HG03521 (cell line): ENCODE measurements at regions not wholly inside any gene's neighbourhood (a gene's known extent, or its start where the extent isn't known, plus 50 kb on each side); places are given as distances from the start of the nearest gene placed in this dataset.

Experiments
- ATAC-seq: cut with Tn5 transposase; IDR thresholded peaks from one replicate; pipeline ENCODE4 v1.9.1; 2021; ENCODE audit warnings: mild to moderate bottlenecking, moderate library complexity; ENCODE audit not compliant: unreplicated experiment

DNA sequence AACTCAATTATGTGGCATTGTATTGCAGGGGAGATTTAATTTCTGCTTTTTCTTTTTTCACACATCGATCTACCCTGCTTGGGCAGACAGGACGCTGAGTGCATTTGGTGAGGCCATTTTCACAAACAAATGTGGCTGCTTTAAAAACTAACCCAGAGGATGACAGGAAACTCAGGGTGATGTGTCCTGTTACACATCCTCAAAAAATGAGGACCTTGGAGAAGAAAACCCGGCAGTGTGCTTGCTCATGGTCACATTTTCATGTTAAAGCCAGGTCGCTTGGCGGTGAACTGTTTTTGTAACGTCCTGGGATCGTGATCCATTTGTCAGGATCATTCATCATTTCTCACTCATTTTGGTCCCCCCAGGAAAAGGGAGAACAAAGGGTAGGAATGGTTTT, 478.3 kb upstream of the ADAMTS16 start:
- ATAC-seq, result no peak

DNA sequence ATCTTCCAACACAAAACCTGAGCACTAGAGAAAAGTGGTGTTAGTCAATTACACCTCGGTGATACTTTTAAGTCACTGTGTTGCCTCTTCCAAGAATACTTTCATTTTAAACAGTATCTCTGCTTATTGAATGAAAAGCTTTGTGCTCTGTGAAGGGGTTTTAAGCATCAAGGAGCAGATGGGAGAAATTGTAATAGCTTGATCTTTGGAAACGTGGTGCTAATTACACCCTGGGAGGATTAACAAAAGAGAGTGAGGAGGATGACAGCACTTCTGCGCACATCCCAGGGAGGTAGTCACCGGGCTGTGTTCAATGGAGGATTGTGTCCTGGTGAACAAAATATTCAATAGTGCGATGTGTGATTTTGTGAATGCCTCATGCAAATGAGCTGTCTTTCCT, 477.4 kb upstream of the ADAMTS16 start:
- no peak for ATAC-seq

DNA sequence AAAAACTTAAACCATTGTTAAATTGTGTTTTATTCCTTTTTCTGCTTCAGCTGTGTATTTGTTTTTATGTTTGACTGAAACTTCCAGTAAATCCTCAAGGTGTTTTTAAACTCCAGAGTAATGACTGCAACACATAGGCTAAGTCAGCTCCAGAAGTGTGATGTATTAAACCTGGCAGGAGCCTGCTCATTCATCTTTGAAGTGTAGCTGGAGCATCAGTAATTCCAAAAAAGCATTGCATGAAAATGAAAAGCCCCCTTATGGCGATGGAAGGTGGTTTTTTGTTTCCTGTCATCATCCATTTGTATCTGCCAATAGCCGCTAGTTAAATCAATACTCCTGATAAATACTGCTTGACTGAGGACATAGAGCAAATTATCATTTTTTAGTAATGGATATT, 474.2 kb upstream of the ADAMTS16 start:
- no peak for ATAC-seq

DNA sequence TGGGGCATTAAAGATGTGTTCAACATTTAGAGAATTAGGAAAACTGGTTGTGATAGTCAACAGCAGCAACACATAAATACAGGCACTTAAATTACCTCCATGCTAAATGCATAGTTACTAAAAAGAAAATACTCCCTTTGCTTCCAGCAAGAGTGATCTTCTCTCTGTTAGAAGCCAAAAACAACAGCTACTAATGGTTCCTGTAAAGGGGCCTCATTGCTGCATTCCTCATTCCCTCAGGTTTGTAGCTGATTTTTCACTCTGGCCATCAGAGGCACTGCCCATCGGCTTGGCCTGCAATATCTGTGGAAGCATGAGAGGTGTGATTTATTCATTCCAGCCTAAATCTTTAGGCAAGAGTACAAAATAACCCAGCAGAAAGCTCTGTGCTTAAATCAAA, 466.0 kb upstream of the ADAMTS16 start:
- ATAC-seq, result no peak

DNA sequence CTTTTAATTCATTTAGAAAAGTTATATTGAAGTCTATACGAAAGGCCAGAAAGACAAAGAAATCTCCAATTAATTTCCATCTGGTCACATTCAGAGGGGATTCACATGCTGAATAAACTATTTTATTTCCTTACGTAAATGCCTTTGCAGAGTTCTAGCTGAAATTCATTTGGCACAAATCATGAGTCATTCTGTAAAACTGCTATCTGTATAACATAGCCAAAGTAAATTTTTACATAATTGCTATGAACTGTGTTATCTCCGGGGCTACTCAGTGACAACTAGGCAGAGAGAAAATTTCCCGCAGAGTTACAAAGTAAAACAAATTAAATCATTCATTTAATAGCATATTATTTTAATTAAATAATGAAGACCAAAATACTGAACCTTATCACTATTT, 463.2 kb upstream of the ADAMTS16 start:
- ATAC-seq, result no peak

DNA sequence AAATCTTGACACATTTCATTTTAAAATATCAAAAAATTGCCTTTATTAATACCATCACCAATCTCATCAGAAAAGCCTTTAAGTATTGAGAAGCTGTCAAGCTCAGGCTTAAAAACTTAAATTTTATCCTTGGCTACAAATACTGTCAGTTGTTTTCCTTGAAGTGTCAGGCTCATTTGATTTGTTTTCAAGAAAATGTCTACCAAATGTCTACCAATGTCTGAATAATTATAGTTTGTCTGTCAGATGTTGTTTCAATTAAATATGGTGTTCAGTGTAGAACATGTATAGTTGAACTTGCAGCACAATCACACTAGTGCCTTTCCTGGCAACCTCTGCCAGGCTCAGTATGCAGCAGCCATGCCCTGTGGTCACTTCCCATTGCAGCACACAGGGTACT, 455.2 kb upstream of the ADAMTS16 start:
- ATAC-seq, result no peak

DNA sequence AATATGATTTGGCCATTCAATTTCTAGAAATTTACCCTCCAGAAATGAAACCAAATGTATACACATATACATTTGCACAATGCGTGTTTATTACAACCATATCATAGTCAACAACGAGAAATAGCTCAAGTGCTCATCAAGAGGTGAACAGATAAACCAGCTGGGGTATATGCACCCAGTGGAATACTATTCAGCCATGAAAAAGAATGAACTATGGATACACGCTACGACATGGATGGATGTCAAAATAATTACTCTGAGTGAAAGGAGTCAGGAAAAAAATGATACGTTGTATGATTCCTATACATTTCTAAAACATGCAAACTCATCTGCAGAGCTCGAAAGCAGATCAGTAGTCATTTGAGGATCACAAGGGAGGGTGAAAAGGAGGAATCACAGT, 441.5 kb upstream of the ADAMTS16 start:
- no peak for ATAC-seq

DNA sequence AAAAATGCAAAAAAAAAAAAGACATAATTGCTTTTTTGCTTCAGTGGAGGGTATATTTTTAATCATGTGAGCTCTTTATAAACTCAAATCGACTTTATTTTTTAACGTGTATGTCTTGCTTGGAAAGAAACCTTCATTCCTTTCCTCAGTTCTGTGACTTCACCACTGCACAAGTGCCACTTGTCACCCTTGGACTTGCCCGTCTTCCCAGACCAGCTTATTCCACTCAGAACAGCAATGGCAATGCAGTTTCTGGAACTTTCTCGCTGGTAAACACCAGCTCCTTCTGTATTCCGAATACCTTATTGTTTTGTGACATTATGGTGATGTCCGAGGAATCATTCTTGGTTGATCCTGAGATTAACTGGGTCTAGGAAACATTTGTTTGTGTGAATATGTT, 440.5 kb upstream of the ADAMTS16 start:
- ATAC-seq, result no peak

DNA sequence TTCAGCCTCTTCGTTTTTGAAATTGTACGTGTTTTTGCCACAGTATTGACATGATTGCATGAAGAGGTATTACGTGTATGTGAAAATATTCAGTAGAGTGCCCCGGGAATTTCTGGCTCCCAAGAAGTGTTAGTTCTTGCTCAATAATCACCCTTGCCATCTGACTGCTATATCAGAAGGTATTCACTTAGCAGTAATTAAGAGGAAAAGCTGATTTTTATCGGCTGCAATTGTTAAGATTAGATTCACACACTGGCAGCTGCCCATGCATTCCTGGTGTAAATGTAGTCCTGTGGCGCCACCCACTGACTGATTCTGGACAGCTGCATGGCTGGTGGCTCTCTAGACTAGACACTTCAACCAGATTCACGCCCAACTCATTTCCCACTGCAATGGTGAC, 440.1 kb upstream of the ADAMTS16 start:
- no peak for ATAC-seq

DNA sequence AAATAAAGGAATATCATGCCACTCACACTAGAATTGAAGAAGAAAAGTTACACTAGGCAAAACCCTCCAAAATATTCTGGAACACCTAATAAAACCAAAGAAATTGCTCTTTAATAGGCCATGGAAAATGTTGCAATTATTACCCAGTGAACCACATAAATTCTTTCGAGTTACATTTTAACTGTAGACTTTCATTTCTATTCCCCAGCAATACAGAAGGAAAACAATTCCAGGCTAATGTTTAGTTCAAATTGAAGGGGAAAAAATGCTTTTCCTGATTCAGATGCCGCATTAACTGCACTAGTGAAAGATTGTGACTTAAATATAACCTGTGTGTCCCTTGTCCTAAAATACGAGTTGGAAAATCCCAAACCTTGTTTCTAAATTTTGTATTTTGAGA, 439.3 kb upstream of the ADAMTS16 start:
- no peak for ATAC-seq

DNA sequence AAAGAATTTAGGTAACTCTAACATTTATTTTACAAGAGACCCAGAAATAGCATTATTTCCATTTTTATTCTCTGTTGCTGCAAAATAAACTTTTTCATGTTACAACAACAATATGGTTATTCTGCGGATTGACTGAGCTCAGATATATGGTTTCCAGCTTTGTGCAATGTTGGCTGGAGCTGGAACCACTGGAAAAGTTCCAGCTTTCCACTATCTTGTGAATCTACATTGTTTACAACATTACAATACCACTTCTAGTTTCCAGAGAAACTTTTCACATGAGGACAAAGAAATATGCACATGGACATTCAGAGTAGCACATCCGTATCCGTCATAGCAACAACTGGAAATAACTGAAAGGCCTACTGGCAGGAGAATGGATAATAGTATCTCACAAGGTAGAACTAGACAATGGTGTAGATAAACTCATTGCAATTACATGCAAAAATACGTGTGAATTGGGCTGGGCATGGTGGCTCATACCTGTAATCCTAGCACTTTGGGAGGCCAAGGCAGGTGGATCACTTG, 436.1 kb upstream of the ADAMTS16 start:
- ATAC-seq, result no peak

DNA sequence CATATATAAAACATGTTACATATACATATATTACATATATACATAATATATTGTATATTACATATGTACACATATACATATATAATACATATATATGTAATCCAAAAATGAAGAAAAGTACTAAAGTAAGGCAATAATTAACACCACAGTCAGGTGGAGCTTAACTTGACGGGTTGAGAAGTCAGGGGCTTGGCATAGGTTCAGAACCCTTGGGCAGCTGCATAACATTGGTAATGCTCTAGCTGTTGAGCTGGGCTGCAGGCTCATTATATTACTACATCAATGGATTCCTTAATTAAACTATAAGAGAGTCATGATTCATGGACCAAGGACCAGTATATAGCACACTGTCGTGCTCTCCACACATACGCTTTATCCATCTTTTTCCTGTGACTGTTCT, 435.2 kb upstream of the ADAMTS16 start:
- ATAC-seq, result no peak

DNA sequence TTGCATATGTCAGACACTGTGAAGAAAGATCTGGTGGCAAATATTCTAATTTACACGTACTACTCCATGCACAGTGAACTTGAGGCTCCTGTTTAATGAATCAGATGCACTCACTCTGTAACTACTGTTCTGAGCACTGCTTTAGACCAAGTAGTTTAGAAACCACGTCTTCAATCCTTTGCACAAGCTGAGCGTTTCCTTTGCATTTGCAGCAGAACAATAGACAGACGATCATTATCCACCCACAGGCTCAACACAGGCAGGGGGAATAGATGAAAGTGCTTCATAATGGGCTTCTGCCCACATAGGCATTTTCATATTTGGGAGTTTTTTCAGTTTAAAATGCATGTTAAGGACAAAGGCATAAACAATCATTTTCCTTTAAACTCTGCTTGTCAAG, 423.3 kb upstream of the ADAMTS16 start:
- no peak for ATAC-seq

DNA sequence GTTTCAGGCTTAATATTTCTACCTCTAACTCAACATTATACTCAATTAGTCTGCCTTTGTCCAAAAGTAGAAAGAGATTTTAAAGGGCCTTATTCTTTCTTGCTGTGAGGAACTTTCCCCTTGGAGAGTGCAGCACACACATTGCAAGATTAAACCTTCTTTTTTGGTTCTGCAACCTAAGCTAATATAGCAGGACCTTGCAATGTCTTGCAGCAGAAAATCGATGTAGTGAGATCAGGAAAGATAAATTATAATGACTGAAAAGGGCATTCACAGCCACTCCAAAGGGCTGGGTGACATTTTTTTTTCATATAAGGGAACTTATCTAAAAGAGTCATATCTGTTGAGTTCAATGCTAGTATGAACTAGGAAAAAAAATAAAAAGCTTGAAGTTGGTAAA, 422.7 kb upstream of the ADAMTS16 start:
- ATAC-seq, result no peak

DNA sequence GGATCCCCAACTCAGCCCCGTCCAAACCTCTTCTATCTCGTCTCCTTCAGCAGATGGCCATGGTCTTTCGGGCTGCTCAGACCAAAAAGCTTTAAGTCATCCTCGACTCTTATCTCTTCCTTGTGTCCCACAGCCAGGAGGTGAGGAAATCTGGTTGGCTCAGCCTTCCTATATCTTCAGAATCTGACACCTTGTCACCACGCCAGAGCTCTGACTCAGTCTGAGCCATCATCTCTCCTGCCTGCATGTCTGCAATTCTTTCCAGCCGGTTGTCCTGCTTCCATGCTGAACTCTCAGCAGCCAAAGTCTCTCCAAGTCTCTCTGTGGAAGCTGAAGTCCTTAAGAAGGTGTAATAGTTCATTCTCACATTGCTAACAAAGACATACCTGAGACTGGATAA, 419.3 kb upstream of the ADAMTS16 start:
- no peak for ATAC-seq

DNA sequence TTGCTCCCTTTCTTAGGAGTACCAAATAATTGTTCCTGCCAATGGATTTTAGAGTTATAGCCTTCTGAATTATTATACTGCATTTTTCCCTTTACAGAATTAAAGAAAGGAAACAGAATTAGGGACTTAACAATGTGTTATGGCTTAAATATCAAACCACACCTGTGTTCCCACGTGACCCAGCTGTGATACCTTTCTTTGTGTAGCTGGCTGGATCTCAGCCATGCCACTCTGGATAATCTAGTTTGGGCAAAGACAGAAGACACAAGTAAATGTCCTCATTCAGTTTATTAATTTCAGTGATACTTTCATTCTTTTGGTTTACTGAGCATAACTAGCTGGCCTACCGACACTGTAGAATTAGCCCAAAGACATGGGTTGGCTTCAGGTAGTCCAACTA, 417.2 kb upstream of the ADAMTS16 start:
- no peak for ATAC-seq

DNA sequence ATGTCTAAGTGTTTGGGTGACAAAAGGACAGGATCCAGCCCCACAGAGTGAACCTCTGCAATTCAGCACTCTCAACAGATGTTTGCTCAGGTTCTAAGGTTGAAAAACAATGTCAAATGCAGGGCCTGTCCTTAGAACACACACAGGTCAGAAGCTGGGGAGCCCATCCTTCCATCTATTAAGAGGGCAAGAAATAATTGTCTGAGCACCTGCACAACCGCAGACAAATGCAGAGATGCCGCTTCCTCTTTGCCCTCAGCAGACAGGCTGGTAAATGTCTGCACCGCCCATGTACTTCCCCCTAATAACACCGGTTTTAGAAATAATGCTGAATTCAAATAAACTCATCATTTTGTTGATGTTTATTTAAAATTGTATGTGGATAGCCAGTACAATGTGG, 414.5 kb upstream of the ADAMTS16 start:
- ATAC-seq, result no peak

DNA sequence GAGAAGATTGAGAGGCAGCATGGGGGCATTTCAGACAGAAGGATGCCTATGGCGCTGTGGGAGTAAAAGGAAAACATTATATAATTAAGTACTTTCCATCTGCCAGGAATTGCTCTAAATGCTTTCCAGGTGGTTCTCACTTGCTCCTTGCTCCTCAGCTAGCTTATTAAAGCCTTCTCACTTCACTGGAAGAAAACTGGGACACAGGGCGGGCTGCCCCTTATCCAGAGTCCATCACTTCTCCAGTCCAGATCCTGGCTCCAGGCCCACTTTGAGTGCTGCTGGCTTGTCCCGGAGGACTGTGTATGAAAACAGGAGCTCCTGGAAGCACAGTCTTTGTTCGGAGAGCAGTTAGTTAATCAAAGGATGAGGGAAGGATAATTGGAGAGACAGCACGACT, 409.9 kb upstream of the ADAMTS16 start:
- ATAC-seq, result no peak

DNA sequence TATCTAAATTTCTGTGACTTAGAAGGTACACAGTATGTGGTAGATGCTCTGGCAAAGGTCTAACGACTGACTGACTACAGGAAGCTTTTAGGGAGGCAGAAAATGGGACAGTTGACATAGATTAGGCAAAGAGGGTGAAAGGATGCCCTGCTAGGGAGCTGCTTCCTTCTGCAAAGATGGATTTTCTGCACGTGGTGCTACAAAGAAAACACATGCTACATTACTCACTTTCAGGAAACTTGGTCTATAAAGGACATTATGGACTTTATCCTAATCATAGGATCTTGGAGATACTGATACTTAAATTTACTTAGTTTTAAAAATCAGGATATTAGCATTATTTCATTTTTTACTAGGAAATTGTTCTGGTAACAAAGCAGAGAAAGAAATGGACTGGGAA, 405.8 kb upstream of the ADAMTS16 start:
- no peak for ATAC-seq

DNA sequence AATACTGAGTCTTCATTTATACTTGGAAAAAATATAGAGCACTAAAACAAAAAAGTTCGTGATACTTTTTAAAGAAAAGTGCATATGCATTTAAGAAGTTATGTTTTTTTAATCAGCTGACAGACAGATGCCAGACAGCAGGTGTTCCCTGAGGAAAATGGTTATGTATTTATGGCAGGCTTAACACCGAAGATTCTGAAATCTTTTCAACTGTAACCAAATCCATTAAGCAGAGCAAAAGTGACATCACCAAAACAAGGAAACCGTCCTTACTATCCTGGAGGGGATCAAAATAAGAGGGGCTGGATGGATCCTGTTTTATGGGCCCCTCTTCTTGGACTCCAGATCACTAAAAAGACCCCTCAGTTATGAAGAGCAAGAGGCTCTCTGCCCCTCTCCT, 404.9 kb upstream of the ADAMTS16 start:
- ATAC-seq, result no peak

DNA sequence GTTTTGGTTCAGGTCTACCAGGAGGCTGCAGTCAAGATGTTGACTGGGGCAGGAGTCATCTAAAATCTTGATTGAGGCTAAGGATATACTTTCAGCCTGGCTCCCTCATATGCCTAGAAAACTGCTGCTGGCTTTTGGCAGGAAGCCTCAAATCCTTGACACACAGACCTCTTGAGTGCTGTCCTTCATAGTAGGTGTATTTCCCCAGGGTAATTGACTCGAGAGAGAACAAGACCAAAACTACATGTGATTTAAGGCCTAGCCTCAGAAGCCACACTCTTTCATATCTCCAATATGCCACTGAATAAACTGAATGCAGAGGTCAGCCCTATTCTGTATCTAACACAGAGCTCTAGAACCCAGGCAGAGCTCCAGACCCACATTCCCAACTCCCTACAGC, 402.3 kb upstream of the ADAMTS16 start:
- no peak for ATAC-seq

DNA sequence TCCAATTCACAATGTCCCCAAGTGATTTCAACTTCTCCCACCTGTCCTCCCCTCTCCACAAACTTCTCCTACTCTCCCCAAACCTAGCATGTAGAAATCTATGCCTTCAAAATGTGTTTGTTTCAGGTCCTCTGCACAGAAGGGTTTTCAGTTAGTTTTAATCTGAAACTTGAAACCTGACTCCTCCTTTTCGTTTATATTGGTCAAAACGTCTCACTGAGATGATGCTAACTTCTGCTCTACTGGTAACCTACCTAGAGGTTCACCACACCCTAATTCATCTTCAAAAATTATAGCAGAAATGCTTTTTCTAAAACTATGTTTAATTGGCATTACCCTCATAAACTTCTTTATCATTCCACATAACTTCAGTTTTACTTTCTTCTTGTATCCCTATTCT, 401.8 kb upstream of the ADAMTS16 start:
- no peak for ATAC-seq

DNA sequence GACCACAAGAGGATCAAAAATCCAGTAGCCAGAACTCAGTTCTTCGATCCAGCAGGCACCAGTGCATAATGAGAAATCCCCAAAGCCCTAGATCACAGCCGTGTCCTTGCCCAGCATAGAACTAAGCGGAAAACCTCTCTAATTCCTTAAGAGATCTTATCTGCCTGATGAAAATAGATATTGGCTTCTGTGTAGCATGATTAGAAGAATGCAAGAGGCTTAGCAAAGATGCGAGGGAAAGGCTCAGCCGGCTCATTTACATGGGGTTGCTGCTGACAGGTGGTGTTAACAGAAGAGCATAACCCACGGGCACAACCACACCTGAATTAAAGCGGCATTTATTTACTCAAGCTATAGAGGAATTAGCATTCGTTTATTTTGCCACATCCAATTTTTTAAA, 400.0 kb upstream of the ADAMTS16 start:
- no peak for ATAC-seq

DNA sequence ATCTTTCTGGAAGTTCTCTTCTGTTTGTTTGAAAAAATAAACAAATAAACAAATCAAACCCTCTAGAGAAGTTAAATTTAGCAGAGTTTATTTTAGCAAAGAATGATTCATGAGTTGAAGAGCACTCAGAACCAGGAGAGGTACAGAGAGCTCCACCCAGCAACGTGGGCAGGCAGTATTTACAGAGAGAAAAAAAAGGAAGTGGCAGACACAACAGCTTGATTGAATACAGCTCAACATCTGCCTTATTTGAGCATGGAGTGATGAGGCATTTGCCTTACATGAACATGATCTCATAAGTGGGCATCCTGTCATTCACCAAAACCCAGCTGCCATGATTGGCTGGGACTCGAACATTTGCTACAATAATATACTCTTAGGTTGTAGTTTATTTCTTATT, 381.6 kb upstream of the ADAMTS16 start:
- ATAC-seq, result no peak
